HG02981 (cell line): ENCODE measurements at regions not wholly inside any gene's neighbourhood (a gene's known extent, or its start where the extent isn't known, plus 50 kb on each side); places are given as distances from the start of the nearest gene placed in this dataset.

Experiments used
- ATAC-seq: cut with Tn5 transposase; IDR thresholded peaks from one replicate; pipeline ENCODE4 v1.9.1; 2021; ENCODE audit warnings: mild to moderate bottlenecking, moderate library complexity; ENCODE audit not compliant: unreplicated experiment

DNA sequence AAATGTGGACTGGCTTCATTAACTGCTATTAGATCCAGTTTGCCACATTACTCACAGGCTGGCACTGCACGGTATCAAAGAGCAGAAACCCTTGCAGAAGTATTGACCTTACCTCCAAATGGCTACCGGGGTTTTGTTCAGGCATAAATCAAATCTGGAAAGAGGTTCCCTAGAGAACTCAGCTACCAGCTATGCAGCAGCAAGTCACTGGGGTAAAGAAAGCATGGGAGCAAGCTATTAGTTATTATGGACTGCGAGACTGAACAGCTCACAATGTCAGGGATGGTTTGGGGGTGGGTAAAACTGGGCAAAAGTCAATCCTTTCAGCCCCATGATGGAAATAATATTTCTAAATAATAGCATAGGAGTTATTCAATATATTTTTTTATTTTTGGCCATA lies 128.1 kb downstream of the FANCF start:
- ATAC-seq, result no peak

- no peak for ATAC-seq
Measured at GRCh38 chr11:22491555-22492225, 133.9 kb downstream of the FANCF start.

GRCh38 chr11:22479971-22480720 lies 142.0 kb downstream of the SLC17A6 start:
- no peak for ATAC-seq

- no peak for ATAC-seq
Measured at GRCh38 chr11:22479208-22479607, 141.0 kb downstream of the SLC17A6 start.

- ATAC-seq, result no peak
Measured at GRCh38 chr11:22478169-22478568, 140.0 kb downstream of the SLC17A6 start.

GRCh38 chr11:22477312-22477711 lies 139.1 kb downstream of the SLC17A6 start:
- no peak for ATAC-seq

DNA sequence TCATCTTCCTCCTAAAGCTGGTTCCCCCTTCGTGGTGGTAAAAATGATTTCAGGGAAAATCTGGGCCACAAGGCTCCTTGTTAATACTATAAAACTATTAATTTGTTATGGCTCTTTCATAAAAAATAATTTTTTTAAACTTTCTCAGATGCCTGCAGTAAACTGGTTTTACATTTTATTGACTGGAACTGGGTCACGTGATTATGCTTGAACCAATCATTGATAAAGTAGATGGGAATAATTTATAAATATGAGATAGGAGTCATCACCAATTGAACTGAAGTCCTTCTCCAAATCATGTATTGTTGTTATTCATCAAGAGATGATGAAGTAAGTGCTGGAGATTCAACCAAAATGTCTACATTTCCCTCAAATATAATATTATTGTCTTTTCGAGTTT lies 138.4 kb downstream of the SLC17A6 start:
- no peak for ATAC-seq

DNA sequence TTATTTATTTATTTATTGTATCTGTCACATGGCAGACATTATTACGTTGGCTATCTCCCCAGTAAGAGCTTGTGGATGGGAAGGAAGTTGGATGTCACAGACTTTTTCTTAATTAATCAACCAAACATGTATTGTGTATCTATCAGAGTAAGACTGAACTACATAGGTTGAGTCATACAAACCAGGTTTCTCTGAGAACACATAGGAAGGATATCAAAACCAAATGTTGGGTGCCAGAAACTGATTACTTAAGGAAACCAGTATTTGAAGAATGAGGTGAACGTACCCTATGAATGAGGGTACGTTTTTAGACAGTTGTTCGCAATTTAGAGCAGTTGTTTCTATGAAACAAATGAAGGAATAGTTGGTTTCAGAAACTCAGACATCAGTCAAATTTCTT lies 136.4 kb downstream of the SLC17A6 start:
- ATAC-seq, result no peak

GRCh38 chr11:22473586-22473985 lies 135.4 kb downstream of the SLC17A6 start:
- no peak for ATAC-seq

DNA sequence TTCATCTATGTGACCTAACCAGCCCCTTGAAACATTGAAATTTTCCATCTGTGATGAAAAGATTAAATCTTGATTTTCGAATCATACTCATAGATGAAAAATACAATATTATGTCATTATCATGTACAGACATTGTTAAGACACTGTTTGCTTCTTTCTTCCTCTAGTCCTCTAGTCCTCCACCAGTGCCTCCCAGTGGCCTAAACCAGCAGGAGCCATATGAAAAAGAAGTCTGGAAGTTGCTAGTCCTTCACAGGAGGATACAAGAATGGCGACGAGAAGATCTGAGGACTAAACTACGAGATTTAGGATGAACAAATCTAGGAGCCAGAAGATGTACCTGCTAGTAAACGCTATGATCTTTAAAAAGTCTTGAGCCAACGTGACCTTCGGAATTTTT lies 134.1 kb downstream of the SLC17A6 start:
- ATAC-seq, result no peak

DNA sequence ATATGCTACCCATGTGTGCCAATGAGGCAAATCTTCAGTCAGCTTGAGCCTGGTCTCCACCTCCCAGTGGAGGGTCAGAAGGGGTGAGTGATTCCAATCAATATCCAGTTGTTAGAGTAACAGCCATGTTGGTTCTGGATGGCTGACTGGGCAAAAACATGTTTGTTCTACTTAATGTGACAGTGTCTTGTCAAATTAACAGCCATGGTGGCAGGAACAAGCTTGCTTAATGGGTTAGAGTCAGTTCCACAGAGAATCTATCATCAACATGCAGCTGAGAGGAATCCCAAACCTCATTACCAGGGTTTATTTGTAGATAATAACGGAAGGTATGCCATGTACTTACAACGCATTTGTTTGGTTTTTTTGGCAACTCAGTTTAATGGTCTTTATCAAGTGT lies 133.2 kb downstream of the SLC17A6 start:
- no peak for ATAC-seq

DNA sequence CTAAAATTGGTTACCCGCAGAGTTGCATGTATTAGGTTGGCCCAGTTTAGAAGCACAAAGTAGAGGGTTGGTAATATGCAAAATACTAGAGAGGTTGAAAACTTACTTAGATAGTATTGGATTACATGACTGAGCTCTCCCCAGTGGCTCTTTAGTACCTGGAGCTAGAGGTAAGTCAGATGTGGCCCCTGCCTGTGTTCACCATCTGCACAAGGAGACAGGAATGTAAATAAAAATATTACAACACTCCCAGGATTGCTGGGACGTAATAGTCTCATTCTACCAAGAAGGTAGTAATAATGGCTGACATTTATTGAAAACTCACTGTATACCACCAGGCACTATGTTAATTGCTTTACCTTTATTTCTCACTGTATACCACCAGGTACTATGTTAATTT lies 129.6 kb downstream of the SLC17A6 start:
- ATAC-seq, result no peak

- no peak for ATAC-seq
Measured at GRCh38 chr11:22467248-22467647, 129.1 kb downstream of the SLC17A6 start.

DNA sequence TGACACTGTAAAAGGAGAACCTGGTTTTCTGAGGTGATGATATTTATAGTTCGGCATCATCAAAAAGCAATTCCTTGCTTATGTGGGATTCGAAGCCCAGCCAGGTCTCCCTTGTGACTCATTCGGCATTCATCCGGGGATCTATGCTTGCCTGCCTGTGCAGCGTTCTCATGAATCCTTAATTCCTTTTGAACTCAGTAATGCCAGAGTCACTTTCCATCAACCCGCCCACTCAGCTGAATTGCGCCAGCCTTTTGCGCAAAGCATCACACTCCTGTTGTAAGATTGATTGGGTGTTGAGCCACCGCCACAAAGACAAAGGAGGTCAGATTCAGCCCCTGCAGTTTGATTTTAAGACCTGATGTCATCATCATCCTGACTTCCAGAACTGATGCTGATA lies 128.6 kb downstream of the SLC17A6 start:
- no peak for ATAC-seq

DNA sequence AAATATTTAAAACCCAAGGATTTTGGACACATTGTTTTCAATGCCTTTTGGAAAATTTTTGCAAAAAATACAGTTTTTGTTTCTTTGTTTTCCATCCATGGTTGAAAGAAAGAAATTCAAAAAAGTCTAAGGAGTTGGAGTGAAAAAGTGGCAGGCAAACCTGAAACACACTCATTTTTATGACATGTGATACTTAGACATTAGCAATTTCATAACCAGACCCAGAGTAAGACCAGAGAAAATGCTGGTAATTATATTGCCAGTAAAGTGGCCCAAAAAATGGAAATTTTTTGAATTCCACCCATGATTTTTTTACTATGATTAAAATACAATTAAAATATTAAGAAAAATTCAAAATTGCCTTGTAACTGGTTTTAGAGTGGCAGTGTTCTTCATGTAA lies 128.2 kb downstream of the SLC17A6 start:
- no peak for ATAC-seq

- ATAC-seq, result no peak
Measured at GRCh38 chr11:22465620-22466019, 127.4 kb downstream of the SLC17A6 start.

GRCh38 chr11:22461626-22462025 lies 123.4 kb downstream of the SLC17A6 start:
- no peak for ATAC-seq

GRCh38 chr11:22460181-22460580 lies 122.0 kb downstream of the SLC17A6 start:
- no peak for ATAC-seq

DNA sequence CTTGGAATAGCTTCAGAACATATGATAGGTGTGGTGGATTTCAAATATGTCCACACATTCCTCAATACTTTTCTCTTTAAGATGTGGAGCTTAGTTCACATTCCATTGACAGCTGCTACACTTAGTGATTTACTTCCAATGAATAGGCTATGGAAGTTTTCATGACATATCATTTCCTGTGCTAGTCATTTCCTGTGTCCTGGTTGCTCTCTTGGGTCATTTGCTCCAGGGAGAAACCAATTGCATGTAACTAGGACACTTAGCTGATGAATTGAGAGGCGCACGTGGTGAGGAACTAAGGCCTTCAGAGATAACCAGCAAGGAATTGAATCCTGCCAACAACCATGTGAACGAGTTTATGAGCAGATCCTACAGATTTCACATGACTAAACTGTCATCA lies 120.9 kb downstream of the SLC17A6 start:
- ATAC-seq, result no peak

GRCh38 chr11:22458161-22458560 lies 120.0 kb downstream of the SLC17A6 start:
- ATAC-seq, result no peak

- ATAC-seq, result no peak
Measured at GRCh38 chr11:22456993-22457762, 119.0 kb downstream of the SLC17A6 start.
